Lower leg skin (tissue), 3 donors: ENCODE measurements at regions not wholly inside any gene's neighbourhood (a gene's known extent, or its start where the extent isn't known, plus 50 kb on each side); places are given as distances from the start of the nearest gene placed in this dataset.

Experiments used
- POLR2A ChIP-seq, 2 donors: fragments of 450-650 bp; IDR thresholded peaks; one replicate each; pipeline ENCODE4 v1.6.1; 2016 to 2017; ENCODE audit warnings: antibody characterized with exemption in 2 of 2, mild to moderate bottlenecking in 1 of 2, moderate library complexity in 1 of 2
- TF ChIP-seq, protein P1 (sequence below), 3 donors: fragments of 450-650 bp; IDR thresholded peaks; one replicate each; pipeline ENCODE4 v1.5.1; 2016; ENCODE audit warnings: antibody characterized with exemption in 3 of 3, mild to moderate bottlenecking in 3 of 3, moderate library complexity in 2 of 3

DNA sequence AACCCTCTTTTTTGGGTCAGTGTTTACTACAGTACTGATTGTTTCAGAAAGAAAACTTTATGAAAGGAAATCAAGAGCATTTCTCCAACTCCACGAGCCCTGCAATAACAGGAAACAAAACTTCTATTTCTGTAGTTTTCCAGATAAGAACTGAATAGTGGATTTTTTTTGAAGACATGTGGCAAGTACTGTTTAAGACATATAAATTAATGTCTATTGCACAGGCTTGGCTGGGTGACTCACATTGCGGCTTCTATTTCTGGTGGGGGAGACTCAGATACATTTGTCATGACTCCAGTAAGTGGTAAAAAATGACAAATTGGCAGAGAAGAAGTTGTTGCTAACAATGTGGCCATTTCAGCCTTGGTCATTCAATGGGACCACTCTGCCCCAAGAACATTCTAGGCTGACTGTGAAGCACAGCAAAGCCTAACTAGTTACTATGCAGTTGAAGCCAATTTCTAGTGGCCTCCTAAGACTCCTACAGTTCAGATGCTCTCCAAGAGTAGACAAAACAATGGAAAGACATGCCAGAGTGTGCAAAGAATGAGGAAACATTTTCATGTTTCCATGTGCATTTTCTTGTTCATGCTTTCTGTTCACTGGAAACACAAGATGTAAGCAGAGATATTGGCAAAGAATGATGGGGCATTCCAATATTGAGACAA, 200.9 kb downstream of the EDN1 start:
- TF ChIP-seq, protein P1, sequence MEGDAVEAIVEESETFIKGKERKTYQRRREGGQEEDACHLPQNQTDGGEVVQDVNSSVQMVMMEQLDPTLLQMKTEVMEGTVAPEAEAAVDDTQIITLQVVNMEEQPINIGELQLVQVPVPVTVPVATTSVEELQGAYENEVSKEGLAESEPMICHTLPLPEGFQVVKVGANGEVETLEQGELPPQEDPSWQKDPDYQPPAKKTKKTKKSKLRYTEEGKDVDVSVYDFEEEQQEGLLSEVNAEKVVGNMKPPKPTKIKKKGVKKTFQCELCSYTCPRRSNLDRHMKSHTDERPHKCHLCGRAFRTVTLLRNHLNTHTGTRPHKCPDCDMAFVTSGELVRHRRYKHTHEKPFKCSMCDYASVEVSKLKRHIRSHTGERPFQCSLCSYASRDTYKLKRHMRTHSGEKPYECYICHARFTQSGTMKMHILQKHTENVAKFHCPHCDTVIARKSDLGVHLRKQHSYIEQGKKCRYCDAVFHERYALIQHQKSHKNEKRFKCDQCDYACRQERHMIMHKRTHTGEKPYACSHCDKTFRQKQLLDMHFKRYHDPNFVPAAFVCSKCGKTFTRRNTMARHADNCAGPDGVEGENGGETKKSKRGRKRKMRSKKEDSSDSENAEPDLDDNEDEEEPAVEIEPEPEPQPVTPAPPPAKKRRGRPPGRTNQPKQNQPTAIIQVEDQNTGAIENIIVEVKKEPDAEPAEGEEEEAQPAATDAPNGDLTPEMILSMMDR (IDR thresholded peaks at IDR 0.05), result no peak
- no peak for TF ChIP-seq POLR2A (IDR thresholded peaks at IDR 0.05)
